Esophagus muscularis mucosa (tissue), 4 donors: ENCODE measurements at regions not wholly inside any gene's neighbourhood (a gene's known extent, or its start where the extent isn't known, plus 50 kb on each side); places are given as distances from the start of the nearest gene placed in this dataset.

Experiments
- CTCF ChIP-seq, 3 experiments: fragments of 200-600 bp in 2 of 3; fragments of 450-650 bp in 1 of 3; sonication (generic) in 2 of 3; IDR thresholded peaks; one replicate each; pipeline ENCODE4 v1.5.1; 2017 to 2019; ENCODE audit warnings: antibody characterized with exemption in 3 of 3, mild to moderate bottlenecking in 2 of 3, moderate library complexity in 1 of 3
- EP300 ChIP-seq: sonication (generic); formaldehyde crosslinking; IDR thresholded peaks from one replicate; pipeline ENCODE4 v1.6.1; 2017; ENCODE audit warnings: antibody characterized with exemption
- POLR2A ChIP-seq: fragments of 450-650 bp; IDR thresholded peaks from one replicate; pipeline ENCODE4 v1.6.1; 2017; ENCODE audit warnings: antibody characterized with exemption, moderate library complexity, mild to moderate bottlenecking, low read depth
- POLR2AphosphoS5 ChIP-seq, 2 donors: sonication (generic); formaldehyde crosslinking; IDR thresholded peaks; one replicate each; pipeline ENCODE4 v1.6.1; 2017; ENCODE audit warnings: antibody characterized with exemption in 2 of 2

GRCh38 chr3:176737480-176738110 is 459.7 kb downstream of the TBL1XR1 start:
- TF ChIP-seq CTCF (IDR thresholded peaks at IDR 0.05) (no peak), EP300 (no peak), POLR2A (no peak), POLR2AphosphoS5 (IDR thresholded peaks at IDR 0.05) (no peak)
